ENCODE measurements at regions not wholly inside any gene's neighbourhood (a gene's known extent, or its start where the extent isn't known, plus 50 kb on each side); places are given as distances from the start of the nearest gene placed in this dataset.

DNA sequence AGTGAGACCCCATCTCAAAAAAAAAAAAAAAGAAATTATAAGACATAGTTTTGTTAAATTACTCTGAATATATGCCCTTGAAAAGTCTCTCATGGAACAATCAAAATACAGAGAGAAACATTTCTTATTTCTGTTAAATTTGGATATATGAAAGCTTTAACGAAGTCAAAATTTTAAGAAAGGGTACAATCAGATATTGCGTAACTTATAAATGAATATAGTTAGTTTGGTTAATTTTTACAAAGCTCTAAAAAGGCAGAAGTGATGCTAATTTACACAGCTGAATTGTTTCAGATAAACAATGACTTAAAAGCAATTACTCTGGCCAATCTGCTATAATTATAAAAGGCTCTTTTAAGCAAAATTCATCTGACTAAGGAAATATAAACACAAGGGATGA lies 611.6 kb upstream of the CCDC179 start:
- TF ChIP-seq, protein P1, sequence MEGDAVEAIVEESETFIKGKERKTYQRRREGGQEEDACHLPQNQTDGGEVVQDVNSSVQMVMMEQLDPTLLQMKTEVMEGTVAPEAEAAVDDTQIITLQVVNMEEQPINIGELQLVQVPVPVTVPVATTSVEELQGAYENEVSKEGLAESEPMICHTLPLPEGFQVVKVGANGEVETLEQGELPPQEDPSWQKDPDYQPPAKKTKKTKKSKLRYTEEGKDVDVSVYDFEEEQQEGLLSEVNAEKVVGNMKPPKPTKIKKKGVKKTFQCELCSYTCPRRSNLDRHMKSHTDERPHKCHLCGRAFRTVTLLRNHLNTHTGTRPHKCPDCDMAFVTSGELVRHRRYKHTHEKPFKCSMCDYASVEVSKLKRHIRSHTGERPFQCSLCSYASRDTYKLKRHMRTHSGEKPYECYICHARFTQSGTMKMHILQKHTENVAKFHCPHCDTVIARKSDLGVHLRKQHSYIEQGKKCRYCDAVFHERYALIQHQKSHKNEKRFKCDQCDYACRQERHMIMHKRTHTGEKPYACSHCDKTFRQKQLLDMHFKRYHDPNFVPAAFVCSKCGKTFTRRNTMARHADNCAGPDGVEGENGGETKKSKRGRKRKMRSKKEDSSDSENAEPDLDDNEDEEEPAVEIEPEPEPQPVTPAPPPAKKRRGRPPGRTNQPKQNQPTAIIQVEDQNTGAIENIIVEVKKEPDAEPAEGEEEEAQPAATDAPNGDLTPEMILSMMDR (conservative IDR thresholded peaks at IDR 0.05 in 1 of 2, IDR thresholded peaks at IDR 0.05 in 1 of 2; ENCODE audit: low read depth in 1 of 2, low read length in 2 of 2) = no peak
- no peak for TF ChIP-seq EZH2 (IDR thresholded peaks at IDR 0.05; ENCODE audit: low read length, missing control alignments)
